LHCN-M2 (cell line): ENCODE measurements at regions not wholly inside any gene's neighbourhood (a gene's known extent, or its start where the extent isn't known, plus 50 kb on each side); places are given as distances from the start of the nearest gene placed in this dataset.
"Not testable (repeated sequence)": the region's sequence is repeated elsewhere in the genome, so short reads cannot be mapped to it uniquely, and the experiment has no call there.

ENCODE experiments used
- DNase-seq: peaks from one replicate; pipeline ENCODE4 v3.0.0-alpha.2; 2012; ENCODE audit warnings: low read depth

- DNase-seq: not testable (repeated sequence)
These were observed 111.6 kb upstream of the FOXD4L5 start for GRCh38 chr9:65396601-65397000.

DNA sequence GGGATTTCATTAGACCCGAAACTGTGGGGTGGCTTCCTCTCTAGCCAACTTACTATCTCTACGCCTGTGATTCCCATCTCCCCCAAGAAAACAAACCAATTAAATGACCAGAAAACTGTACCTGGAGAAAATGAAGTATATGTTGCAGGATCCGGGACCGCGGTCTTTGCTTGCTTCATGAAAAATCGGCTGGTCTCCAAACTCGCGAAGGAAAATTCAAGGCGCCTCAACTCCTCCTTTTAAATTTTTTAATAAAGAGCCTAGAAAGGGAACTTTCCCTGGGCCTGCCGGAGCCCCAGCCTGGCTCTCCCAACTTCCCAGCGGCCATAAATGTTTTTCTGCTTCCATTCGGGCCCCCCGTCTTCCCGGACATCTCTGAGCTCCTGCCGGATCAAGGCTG lies 110.8 kb upstream of the FOXD4L5 start:
- not testable (repeated sequence) for DNase-seq

DNA sequence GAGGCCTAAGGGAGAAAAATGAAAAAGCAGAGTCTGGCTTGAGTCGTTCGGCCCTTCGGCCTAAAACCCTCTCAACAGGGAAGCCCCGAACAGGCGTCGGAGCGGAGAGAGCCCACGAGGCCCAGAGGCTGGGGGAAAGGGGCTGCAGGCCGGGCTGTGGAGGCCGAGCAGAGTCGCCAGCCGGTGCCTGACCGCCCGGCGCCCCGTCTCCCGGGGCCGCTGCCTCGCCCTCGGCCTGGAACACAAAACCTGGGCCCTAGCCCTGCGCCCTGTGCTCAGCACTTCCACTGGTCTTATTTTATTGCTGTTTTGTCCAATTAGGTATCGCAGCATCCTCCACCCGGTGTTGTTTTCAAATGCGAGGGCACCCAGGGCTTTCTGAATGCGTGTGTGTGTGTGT lies 110.1 kb upstream of the FOXD4L5 start:
- not testable (repeated sequence) for DNase-seq

- DNase-seq: not testable (repeated sequence)
These were observed 108.3 kb upstream of the FOXD4L5 start for GRCh38 chr9:65393111-65393810.

DNA sequence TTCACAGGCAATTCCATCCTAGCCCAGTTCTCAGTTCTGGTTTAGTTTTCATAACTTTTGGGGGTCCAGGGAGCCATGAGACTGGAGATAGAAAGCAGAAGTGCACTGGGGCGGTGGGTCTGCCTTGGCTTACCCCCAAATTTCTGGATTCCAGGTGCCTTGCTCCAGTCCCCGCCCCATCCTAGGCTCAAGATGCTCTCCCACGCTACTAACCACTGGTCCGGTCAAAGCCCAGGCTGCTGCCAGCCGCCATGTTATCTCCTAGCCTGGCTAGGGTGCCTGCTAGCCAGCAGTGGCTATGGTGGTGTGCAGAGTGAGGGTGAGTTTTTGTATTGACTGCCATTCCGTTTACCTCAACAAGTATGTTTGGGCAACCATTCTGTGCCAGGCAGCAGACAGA lies 107.6 kb upstream of the FOXD4L5 start:
- DNase-seq: not testable (repeated sequence)

- DNase-seq: not testable (repeated sequence)
These were observed 104.7 kb upstream of the FOXD4L5 start for GRCh38 chr9:65389710-65390109.

DNA sequence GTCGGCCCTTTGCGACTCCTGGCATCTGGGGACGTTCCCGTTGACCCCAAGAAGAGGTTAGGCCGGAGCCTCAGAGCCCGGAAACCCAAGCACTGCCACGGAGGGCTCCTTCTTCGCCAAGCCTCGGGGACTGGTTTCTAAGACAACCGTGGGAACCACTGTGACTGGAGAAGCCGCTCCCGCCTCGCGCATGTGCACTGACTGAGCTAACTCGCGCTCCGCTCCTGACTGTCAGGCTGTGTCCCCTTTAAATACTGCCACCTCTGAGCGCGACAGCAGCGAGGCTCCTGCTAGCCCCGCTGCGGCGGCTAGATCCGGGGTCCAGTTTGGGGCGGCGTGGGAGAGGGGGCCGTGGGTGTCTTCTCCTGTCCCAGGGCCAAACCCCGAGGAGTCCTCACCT lies 104.2 kb upstream of the FOXD4L5 start:
- DNase-seq: not testable (repeated sequence)

GRCh38 chr9:65386699-65387098 lies 101.7 kb upstream of the FOXD4L5 start:
- DNase-seq: peak; percentile 60

GRCh38 chr9:65386191-65386590 lies 101.2 kb upstream of the FOXD4L5 start:
- DNase-seq: not testable (repeated sequence)

GRCh38 chr9:65385655-65386024 lies 100.6 kb upstream of the FOXD4L5 start:
- not testable (repeated sequence) for DNase-seq

GRCh38 chr9:65384759-65385654 lies 100.0 kb upstream of the FOXD4L5 start:
- not testable (repeated sequence) for DNase-seq

GRCh38 chr9:65384066-65384465 lies 99.1 kb upstream of the FOXD4L5 start:
- not testable (repeated sequence) for DNase-seq

DNA sequence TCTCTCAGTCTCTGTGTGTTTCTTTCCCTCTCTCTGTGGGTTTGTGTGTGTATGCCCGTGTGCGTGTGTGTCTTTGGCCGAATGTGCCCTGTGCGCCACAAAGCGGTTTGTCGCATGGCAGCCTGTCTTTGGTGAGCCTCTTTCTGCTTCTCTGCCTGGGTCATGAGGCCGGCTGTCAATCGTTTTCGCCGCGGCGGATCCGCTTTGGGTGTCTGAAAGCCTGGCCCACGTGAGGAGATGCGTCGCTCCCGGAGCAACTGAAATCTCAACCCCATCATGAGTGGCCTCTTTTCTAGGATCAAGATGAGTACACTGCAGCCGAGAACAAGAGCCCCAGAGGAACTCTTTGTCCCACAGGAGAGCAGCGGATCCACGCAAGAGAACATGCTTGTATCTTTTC lies 98.6 kb upstream of the FOXD4L5 start:
- not testable (repeated sequence) for DNase-seq

- DNase-seq: not testable (repeated sequence)
These were observed 97.8 kb upstream of the FOXD4L5 start for GRCh38 chr9:65382701-65383318.
